ENCODE measurements at regions not wholly inside any gene's neighbourhood (a gene's known extent, or its start where the extent isn't known, plus 50 kb on each side); places are given as distances from the start of the nearest gene placed in this dataset.

GRCh38 chr6:74128536-74128935 lies 432.5 kb downstream of the CD109 start:
- H3K27me3 ChIP-seq (ENCODE audit: low read length), result 0 out of 2 replicates have a peak, but pooled peaks cover 4% of the 10 kb centered on the region
- H3F3A ChIP-seq (ENCODE audit: low read length, unreplicated experiment), result no peaks in the 10 kb centered on the region
- no peaks in the 10 kb centered on the region for H3K4me1 ChIP-seq (ENCODE audit: insufficient read depth, low read length)
- ChIA-PET CTCF (no interaction called here), POLR2A (ENCODE audit: unreplicated experiment) (no interaction called here)
- no peaks in the 10 kb centered on the region for H3K9me2 ChIP-seq (replicated peaks; ENCODE audit: low read length)
- no peaks in the 10 kb centered on the region for H3K9me3 ChIP-seq (ENCODE audit: low read length)
- no peaks in the 10 kb centered on the region for H3K36me3 ChIP-seq (ENCODE audit: low read depth, low read length)
- no peak overlapping the region for H3K9ac ChIP-seq (ENCODE audit: low read length)
- no peak overlapping the region for H3K27ac ChIP-seq (ENCODE audit: low read length)
- no peak overlapping the region for H2AFZ ChIP-seq (ENCODE audit: low read length)
- no peak overlapping the region for H3K4me3 ChIP-seq (ENCODE audit: low read length)
- no peak for TF ChIP-seq EZH2phosphoT487 (IDR thresholded peaks at IDR 0.05; ENCODE audit: borderline replicate concordance, low read length)
- no peak for TF ChIP-seq CTCF (conservative IDR thresholded peaks at IDR 0.05; ENCODE audit: low read depth, low read length)
- no peak for TF ChIP-seq EZH2 (IDR thresholded peaks at IDR 0.05; ENCODE audit: low read length, unreplicated experiment)
- no peak for DNase-seq
- H3K79me2 ChIP-seq (ENCODE audit: low read length), result no peaks in the 10 kb centered on the region
- intact Hi-C loops (cut with micrococcal nuclease), result no loop called here
- ATAC-seq, result no peak
- no peaks in the 10 kb centered on the region for H4K20me1 ChIP-seq (ENCODE audit: low read length)
- H3K4me2 ChIP-seq (ENCODE audit: low read length), result no peak overlapping the region
- no TSS peak for BruUV-seq (replicated peaks)

- no peaks in the 10 kb centered on the region for H3K79me2 ChIP-seq (ENCODE audit: low read length)
- H3K9me3 ChIP-seq (ENCODE audit: low read length), result no peaks in the 10 kb centered on the region
- peaks cover 8% of the 10 kb centered on the region for H3K4me1 ChIP-seq (ENCODE audit: insufficient read depth, low read length)
- no peaks in the 10 kb centered on the region for H4K20me1 ChIP-seq (ENCODE audit: low read length)
- no peak overlapping the region for H3K4me3 ChIP-seq (ENCODE audit: low read length)
- TF ChIP-seq CTCF (conservative IDR thresholded peaks at IDR 0.05; ENCODE audit: low read depth, low read length) (no peak), EZH2phosphoT487 (IDR thresholded peaks at IDR 0.05; ENCODE audit: borderline replicate concordance, low read length) (no peak), EZH2 (IDR thresholded peaks at IDR 0.05; ENCODE audit: low read length, unreplicated experiment) (no peak)
- ChIA-PET POLR2A (ENCODE audit: unreplicated experiment) (no interaction called here), CTCF (no interaction called here)
- no peaks in the 10 kb centered on the region for H3F3A ChIP-seq (ENCODE audit: low read length, unreplicated experiment)
- DNase-seq, result no peak
- no peak for ATAC-seq
- no peak overlapping the region for H3K4me2 ChIP-seq (ENCODE audit: low read length)
- no TSS peak for BruUV-seq (replicated peaks)
- no peaks in the 10 kb centered on the region for H3K9me2 ChIP-seq (replicated peaks; ENCODE audit: low read length)
- no peaks in the 10 kb centered on the region for H3K36me3 ChIP-seq (ENCODE audit: low read depth, low read length)
- no peak overlapping the region for H3K9ac ChIP-seq (ENCODE audit: low read length)
- no peaks in the 10 kb centered on the region for H3K27me3 ChIP-seq (ENCODE audit: low read length)
- intact Hi-C loops (cut with micrococcal nuclease), result no loop called here
- no peak overlapping the region for H2AFZ ChIP-seq (ENCODE audit: low read length)
- H3K27ac ChIP-seq (ENCODE audit: low read length), result no peak overlapping the region
Observed at GRCh38 chr6:74117113-74117512, 421.1 kb downstream of the CD109 start.

GRCh38 chr6:74115674-74116073 lies 419.7 kb downstream of the CD109 start:
- DNase-seq, result no peak
- Histone ChIP-seq H3K9ac (ENCODE audit: low read length) (no peak overlapping the region), H2AFZ (ENCODE audit: low read length) (no peak overlapping the region), H3K4me3 (ENCODE audit: low read length) (no peak overlapping the region), H3F3A (ENCODE audit: low read length, unreplicated experiment) (no peaks in the 10 kb centered on the region), H3K4me2 (ENCODE audit: low read length) (no peak overlapping the region), H3K36me3 (ENCODE audit: low read depth, low read length) (no peaks in the 10 kb centered on the region), H3K4me1 (ENCODE audit: insufficient read depth, low read length) (peaks cover 8% of the 10 kb centered on the region), H4K20me1 (ENCODE audit: low read length) (no peaks in the 10 kb centered on the region), H3K79me2 (ENCODE audit: low read length) (no peaks in the 10 kb centered on the region), H3K9me2 (replicated peaks; ENCODE audit: low read length) (no peaks in the 10 kb centered on the region), H3K9me3 (ENCODE audit: low read length) (no peaks in the 10 kb centered on the region), H3K27me3 (ENCODE audit: low read length) (no peaks in the 10 kb centered on the region), H3K27ac (ENCODE audit: low read length) (no peak overlapping the region)
- POLR2A ChIA-PET (ENCODE audit: unreplicated experiment), result no interaction called here
- TF ChIP-seq EZH2 (IDR thresholded peaks at IDR 0.05; ENCODE audit: low read length, unreplicated experiment), result no peak
- no peak for TF ChIP-seq EZH2phosphoT487 (IDR thresholded peaks at IDR 0.05; ENCODE audit: borderline replicate concordance, low read length)
- TF ChIP-seq CTCF (conservative IDR thresholded peaks at IDR 0.05; ENCODE audit: low read depth, low read length), result no peak
- no peak for ATAC-seq
- BruUV-seq (replicated peaks), result no TSS peak
- intact Hi-C loops (cut with micrococcal nuclease), result no loop called here
- CTCF ChIA-PET, result no interaction called here
